ENCODE measurements at regions not wholly inside any gene's neighbourhood (a gene's known extent, or its start where the extent isn't known, plus 50 kb on each side); places are given as distances from the start of the nearest gene placed in this dataset.

DNA sequence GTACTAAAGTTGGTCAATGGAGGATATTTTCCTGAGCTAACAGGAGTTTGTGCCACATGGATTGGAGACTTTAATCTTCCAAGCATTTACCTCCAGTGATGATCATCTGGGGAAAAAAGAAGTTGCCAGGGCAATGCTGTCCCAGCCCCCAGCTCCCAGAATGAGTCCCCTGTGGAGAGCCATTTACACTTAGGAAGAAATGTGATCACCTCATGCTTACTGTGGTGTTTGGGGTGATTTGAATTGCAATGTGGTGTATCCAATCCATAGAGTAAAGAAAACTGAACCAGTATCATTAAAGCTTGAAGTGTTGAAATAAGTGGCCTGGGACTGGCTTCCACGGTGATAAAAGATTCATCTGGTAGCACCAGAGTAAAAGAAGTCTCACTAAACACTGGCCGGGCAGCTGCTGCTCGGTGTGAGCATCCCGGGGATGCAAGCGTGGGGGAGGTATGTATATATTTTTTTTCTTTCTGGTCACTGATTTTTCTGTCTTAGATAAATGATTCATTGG is 117.2 kb upstream of the NTM start:
- TF ChIP-seq POLR2AphosphoS5 (IDR thresholded peaks at IDR 0.05) (no peak), POLR2A (IDR thresholded peaks at IDR 0.05) (no peak)
- TF ChIP-seq, protein P1, sequence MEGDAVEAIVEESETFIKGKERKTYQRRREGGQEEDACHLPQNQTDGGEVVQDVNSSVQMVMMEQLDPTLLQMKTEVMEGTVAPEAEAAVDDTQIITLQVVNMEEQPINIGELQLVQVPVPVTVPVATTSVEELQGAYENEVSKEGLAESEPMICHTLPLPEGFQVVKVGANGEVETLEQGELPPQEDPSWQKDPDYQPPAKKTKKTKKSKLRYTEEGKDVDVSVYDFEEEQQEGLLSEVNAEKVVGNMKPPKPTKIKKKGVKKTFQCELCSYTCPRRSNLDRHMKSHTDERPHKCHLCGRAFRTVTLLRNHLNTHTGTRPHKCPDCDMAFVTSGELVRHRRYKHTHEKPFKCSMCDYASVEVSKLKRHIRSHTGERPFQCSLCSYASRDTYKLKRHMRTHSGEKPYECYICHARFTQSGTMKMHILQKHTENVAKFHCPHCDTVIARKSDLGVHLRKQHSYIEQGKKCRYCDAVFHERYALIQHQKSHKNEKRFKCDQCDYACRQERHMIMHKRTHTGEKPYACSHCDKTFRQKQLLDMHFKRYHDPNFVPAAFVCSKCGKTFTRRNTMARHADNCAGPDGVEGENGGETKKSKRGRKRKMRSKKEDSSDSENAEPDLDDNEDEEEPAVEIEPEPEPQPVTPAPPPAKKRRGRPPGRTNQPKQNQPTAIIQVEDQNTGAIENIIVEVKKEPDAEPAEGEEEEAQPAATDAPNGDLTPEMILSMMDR (IDR thresholded peaks at IDR 0.05): no peak

Data from prostate gland (tissue), 2 donors.